MM.1S (cell line): ENCODE measurements at regions not wholly inside any gene's neighbourhood (a gene's known extent, or its start where the extent isn't known, plus 50 kb on each side); places are given as distances from the start of the nearest gene placed in this dataset.

Experiments used
- DNase-seq: peaks from one replicate; pipeline ENCODE4 v3.0.0-alpha.2; 2015
- H2AFZ ChIP-seq: fragments of 300-600 bp; sonication (generic); 2 replicates; pipeline ENCODE4 v1.6.0; 2016; ENCODE audit warnings: antibody characterized with exemption, low read length
- H3F3A ChIP-seq: fragments of 300-600 bp; sonication (generic); 2 replicates; pipeline ENCODE4 v1.6.1; 2016; ENCODE audit warnings: mild to moderate bottlenecking, antibody characterized with exemption, low read length, moderate library complexity, mixed read lengths; ENCODE audit not compliant: insufficient read depth
- H3K27ac ChIP-seq: fragments of 300-600 bp; sonication (generic); 2 replicates; pipeline ENCODE4 v1.5.1; 2016; ENCODE audit warnings: mild to moderate bottlenecking, low read length
- H3K27me3 ChIP-seq: fragments of 300-600 bp; sonication (generic); replicated peaks from 2 replicates; pipeline ENCODE4 v1.6.0; 2016; ENCODE audit warnings: low read length; ENCODE audit not compliant: insufficient read depth
- H3K36me3 ChIP-seq: fragments of 300-600 bp; sonication (generic); replicated peaks from 2 replicates; pipeline ENCODE4 v1.6.1; 2016; ENCODE audit warnings: mild to moderate bottlenecking, low read length, mixed read lengths; ENCODE audit not compliant: insufficient read depth
- H3K4me1 ChIP-seq: fragments of 300-600 bp; sonication (generic); 2 replicates; pipeline ENCODE4 v1.6.1; 2016; ENCODE audit warnings: low read length, mixed read lengths
- H3K4me2 ChIP-seq: fragments of 300-600 bp; sonication (generic); 2 replicates; pipeline ENCODE4 v1.6.0; 2016; ENCODE audit warnings: low read depth, low read length
- H3K4me3 ChIP-seq: fragments of 300-600 bp; sonication (generic); 2 replicates; pipeline ENCODE4 v1.5.1; 2016; ENCODE audit warnings: low read length, mixed read lengths
- H3K79me2 ChIP-seq: fragments of 300-600 bp; sonication (generic); 2 replicates; pipeline ENCODE4 v1.6.1; 2016; ENCODE audit warnings: mixed run types, low read length, mixed read lengths
- H3K9ac ChIP-seq: fragments of 300-600 bp; sonication (generic); 2 replicates; pipeline ENCODE4 v1.6.1; 2016; ENCODE audit warnings: low read length, mixed read lengths
- H3K9me2 ChIP-seq: fragments of 300-600 bp; sonication (generic); replicated peaks from 2 replicates; pipeline ENCODE4 v1.6.1; 2016; ENCODE audit warnings: mild to moderate bottlenecking, low read length, mixed read lengths; ENCODE audit not compliant: insufficient read depth
- H3K9me3 ChIP-seq: fragments of 300-600 bp; sonication (generic); replicated peaks from 2 replicates; pipeline ENCODE4 v1.6.1; 2016; ENCODE audit warnings: mild to moderate bottlenecking, low read length, mixed read lengths; ENCODE audit not compliant: insufficient read depth
- H4K20me1 ChIP-seq: fragments of 300-600 bp; sonication (generic); 2 replicates; pipeline ENCODE4 v1.6.1; 2016; ENCODE audit warnings: mild to moderate bottlenecking, low read length, moderate library complexity, mixed read lengths; ENCODE audit not compliant: insufficient read depth
- EZH2 ChIP-seq: fragments of 300-600 bp; sonication (generic); optimal IDR thresholded peaks from 2 replicates; pipeline ENCODE3; 2017; ENCODE audit warnings: low read depth, mild to moderate bottlenecking, antibody characterized with exemption, low read length, mixed read lengths
- EZH2phosphoT487 ChIP-seq: fragments of 300-600 bp; sonication (generic); IDR thresholded peaks from 2 replicates; pipeline ENCODE4 v1.6.1; 2018; ENCODE audit warnings: antibody characterized with exemption, low read length
- TF ChIP-seq, protein P1 (sequence below): fragments of 300-600 bp; sonication (generic); IDR thresholded peaks from 2 replicates; pipeline ENCODE4 v1.5.1; 2016; ENCODE audit warnings: antibody characterized with exemption, low read length, mixed read lengths

DNA sequence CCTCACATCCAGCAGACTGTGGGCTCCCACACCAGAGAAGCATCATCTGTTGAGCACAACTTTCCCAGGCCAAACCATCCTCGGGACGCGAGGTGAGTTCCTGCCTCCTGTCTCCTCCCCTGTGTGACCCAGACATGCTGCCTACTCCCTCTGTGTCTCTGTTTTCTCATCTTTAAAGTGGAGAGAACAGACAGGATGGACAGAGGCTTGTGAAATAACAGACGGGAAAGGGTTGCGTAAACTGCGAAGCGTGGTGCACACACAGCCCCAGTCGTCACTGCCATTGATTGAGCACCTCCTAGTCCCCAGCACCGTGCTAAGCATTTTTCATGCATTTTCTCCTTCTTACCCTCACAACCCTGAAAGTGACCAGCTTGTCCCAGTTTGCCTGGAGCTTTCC lies 52.1 kb upstream of the LMX1B start:
- Histone ChIP-seq H4K20me1 (no peaks in the 10 kb centered on the region), H3K27ac (no peak overlapping the region), H3K36me3 (no peaks in the 10 kb centered on the region), H3K79me2 (no peaks in the 10 kb centered on the region), H3K4me2 (no peak overlapping the region), H3K27me3 (peaks cover 79% of the 10 kb centered on the region), H3K9me3 (no peaks in the 10 kb centered on the region), H3K9ac (no peak overlapping the region), H3F3A (no peaks in the 10 kb centered on the region), H3K9me2 (no peaks in the 10 kb centered on the region), H3K4me3 (no peak overlapping the region), H3K4me1 (no peaks in the 10 kb centered on the region; the same call in 1 of the 2 replicates), H2AFZ (no peak overlapping the region)
- DNase-seq: no peak
- TF ChIP-seq, protein P1, sequence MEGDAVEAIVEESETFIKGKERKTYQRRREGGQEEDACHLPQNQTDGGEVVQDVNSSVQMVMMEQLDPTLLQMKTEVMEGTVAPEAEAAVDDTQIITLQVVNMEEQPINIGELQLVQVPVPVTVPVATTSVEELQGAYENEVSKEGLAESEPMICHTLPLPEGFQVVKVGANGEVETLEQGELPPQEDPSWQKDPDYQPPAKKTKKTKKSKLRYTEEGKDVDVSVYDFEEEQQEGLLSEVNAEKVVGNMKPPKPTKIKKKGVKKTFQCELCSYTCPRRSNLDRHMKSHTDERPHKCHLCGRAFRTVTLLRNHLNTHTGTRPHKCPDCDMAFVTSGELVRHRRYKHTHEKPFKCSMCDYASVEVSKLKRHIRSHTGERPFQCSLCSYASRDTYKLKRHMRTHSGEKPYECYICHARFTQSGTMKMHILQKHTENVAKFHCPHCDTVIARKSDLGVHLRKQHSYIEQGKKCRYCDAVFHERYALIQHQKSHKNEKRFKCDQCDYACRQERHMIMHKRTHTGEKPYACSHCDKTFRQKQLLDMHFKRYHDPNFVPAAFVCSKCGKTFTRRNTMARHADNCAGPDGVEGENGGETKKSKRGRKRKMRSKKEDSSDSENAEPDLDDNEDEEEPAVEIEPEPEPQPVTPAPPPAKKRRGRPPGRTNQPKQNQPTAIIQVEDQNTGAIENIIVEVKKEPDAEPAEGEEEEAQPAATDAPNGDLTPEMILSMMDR: no peak
- TF ChIP-seq EZH2phosphoT487 (no peak), EZH2 (no peak)

DNA sequence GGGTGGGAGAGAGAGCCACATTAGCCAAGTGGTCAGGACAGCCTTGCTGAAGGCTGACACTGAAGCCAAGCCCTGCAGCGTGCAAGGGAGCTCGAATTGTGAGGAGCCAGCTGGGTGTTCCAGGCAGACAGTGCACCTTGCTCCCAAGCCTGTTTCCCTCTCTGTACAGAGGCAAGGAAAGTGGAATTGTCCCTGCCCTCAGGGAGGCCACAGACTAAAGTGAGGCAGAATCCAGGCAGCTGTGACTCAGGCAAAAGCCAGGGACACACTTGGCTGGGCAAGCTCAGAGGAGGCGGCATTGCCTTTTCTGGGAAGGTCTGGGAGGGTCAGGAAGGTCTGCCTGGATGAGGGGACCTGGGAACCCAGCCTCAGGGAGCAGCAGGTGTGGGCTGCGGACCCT lies 50.2 kb upstream of the LMX1B start:
- H3K9me2 ChIP-seq: no peaks in the 10 kb centered on the region
- H3K9ac ChIP-seq: no peak overlapping the region
- TF ChIP-seq EZH2phosphoT487: no peak
- TF ChIP-seq EZH2: no peak
- TF ChIP-seq, protein P1: no peak
- H3F3A ChIP-seq: no peaks in the 10 kb centered on the region
- no peak overlapping the region for H3K27ac ChIP-seq
- DNase-seq: no peak
- no peaks in the 10 kb centered on the region for H4K20me1 ChIP-seq
- H3K4me3 ChIP-seq: no peak overlapping the region
- H3K4me1 ChIP-seq: peaks cover 8% of the 10 kb centered on the region; the same call in 1 of the 2 replicates
- no peak overlapping the region for H3K4me2 ChIP-seq
- no peaks in the 10 kb centered on the region for H3K79me2 ChIP-seq
- no peak overlapping the region for H2AFZ ChIP-seq
- H3K9me3 ChIP-seq: no peaks in the 10 kb centered on the region
- peaks cover 83% of the 10 kb centered on the region for H3K27me3 ChIP-seq
- no peaks in the 10 kb centered on the region for H3K36me3 ChIP-seq
